Calu3 (cell line): ENCODE measurements at regions not wholly inside any gene's neighbourhood (a gene's known extent, or its start where the extent isn't known, plus 50 kb on each side); places are given as distances from the start of the nearest gene placed in this dataset.

ENCODE experiments used
- BruUV-seq: library from RNA; stranded (reverse); fragments of 400-500 nt; replicated peaks from 2 replicates; lab custom pipeline; 2021; lab: Mats Ljungman, UMichigan
- CTCF ChIA-PET: fragments of 300-600 bp; sonication (Branson Sonifier 250); formaldehyde crosslinking; loops from one replicate; lab custom pipeline; 2022; ENCODE audit warnings: antibody characterized with exemption; lab: Charles Lee
- DNase-seq: peaks from one replicate; pipeline ENCODE4 v3.0.0; 2022
- H3K27ac Mint-ChIP-seq: one replicate; pipeline ENCODE4 v1.8.0; 2022; ENCODE audit warnings: mixed read lengths; ENCODE audit not compliant: unreplicated experiment
- H3K27me3 Mint-ChIP-seq: one replicate; pipeline ENCODE4 v1.8.0; 2022; ENCODE audit warnings: mixed read lengths; ENCODE audit not compliant: unreplicated experiment
- H3K36me3 Mint-ChIP-seq: one replicate; pipeline ENCODE4 v1.8.0; 2022; ENCODE audit warnings: mild to moderate bottlenecking, moderate library complexity, mixed read lengths; ENCODE audit not compliant: insufficient read depth, unreplicated experiment
- H3K4me1 Mint-ChIP-seq: one replicate; pipeline ENCODE4 v1.8.0; 2022; ENCODE audit warnings: mild to moderate bottlenecking, low read depth, mixed read lengths; ENCODE audit not compliant: unreplicated experiment
- H3K4me3 Mint-ChIP-seq: one replicate; pipeline ENCODE4 v1.8.0; 2022; ENCODE audit warnings: mild to moderate bottlenecking, low read depth, moderate library complexity, mixed read lengths; ENCODE audit not compliant: unreplicated experiment
- H3K9me3 Mint-ChIP-seq: one replicate; pipeline ENCODE4 v1.8.0; 2022; ENCODE audit warnings: low read depth, mixed read lengths; ENCODE audit not compliant: unreplicated experiment
- CTCF ChIP-seq: fragments of 200-600 bp; IDR thresholded peaks from one replicate; pipeline ENCODE4 v1.8.0; 2022; ENCODE audit warnings: antibody characterized with exemption; ENCODE audit not compliant: unreplicated experiment
- intact Hi-C: fragments of 100-400 bp; cut with micrococcal nuclease; formaldehyde crosslinking; loops from one replicate; pipeline ENCODE4 v1.10.0; 2022; ENCODE audit not compliant: unreplicated experiment

- intact Hi-C loops: no loop called here
- no peaks in the 10 kb centered on the region for H3K9me3 Mint-ChIP-seq
- H3K4me1 Mint-ChIP-seq: no peaks in the 10 kb centered on the region
- CTCF ChIA-PET: no interaction called here
- no peak for DNase-seq
- peaks cover 88% of the 10 kb centered on the region for H3K27me3 Mint-ChIP-seq
- no peaks in the 10 kb centered on the region for H3K36me3 Mint-ChIP-seq
- no peak overlapping the region for H3K27ac Mint-ChIP-seq
- BruUV-seq: no TSS peak
- H3K4me3 Mint-ChIP-seq: no peak overlapping the region
- TF ChIP-seq CTCF: no peak
Measured at GRCh38 chr9:89933578-89933977, 328.8 kb downstream of the GADD45G start.

- no peak for TF ChIP-seq CTCF
- CTCF ChIA-PET: no interaction called here
- DNase-seq: no peak
- no peaks in the 10 kb centered on the region for H3K36me3 Mint-ChIP-seq
- no peaks in the 10 kb centered on the region for H3K9me3 Mint-ChIP-seq
- H3K27ac Mint-ChIP-seq: no peak overlapping the region
- no TSS peak for BruUV-seq
- intact Hi-C loops: no loop called here
- H3K4me1 Mint-ChIP-seq: no peaks in the 10 kb centered on the region
- H3K4me3 Mint-ChIP-seq: no peak overlapping the region
- peaks cover 96% of the 10 kb centered on the region for H3K27me3 Mint-ChIP-seq
Measured at GRCh38 chr9:89935115-89935514, 330.3 kb downstream of the GADD45G start.

GRCh38 chr9:89935801-89936200 is 331.0 kb downstream of the GADD45G start:
- CTCF ChIA-PET: no interaction called here
- no peaks in the 10 kb centered on the region for H3K4me1 Mint-ChIP-seq
- H3K27me3 Mint-ChIP-seq: peaks cover 93% of the 10 kb centered on the region
- no peaks in the 10 kb centered on the region for H3K36me3 Mint-ChIP-seq
- no TSS peak for BruUV-seq
- TF ChIP-seq CTCF: no peak
- no peak overlapping the region for H3K4me3 Mint-ChIP-seq
- intact Hi-C loops: no loop called here
- no peak for DNase-seq
- no peak overlapping the region for H3K27ac Mint-ChIP-seq
- no peaks in the 10 kb centered on the region for H3K9me3 Mint-ChIP-seq

- Mint-ChIP-seq H3K4me3 (no peak overlapping the region), H3K27me3 (peaks cover 93% of the 10 kb centered on the region), H3K27ac (no peak overlapping the region), H3K9me3 (no peaks in the 10 kb centered on the region), H3K36me3 (no peaks in the 10 kb centered on the region), H3K4me1 (no peaks in the 10 kb centered on the region)
- BruUV-seq: no TSS peak
- intact Hi-C loops: no loop called here
- TF ChIP-seq CTCF: no peak
- no peak for DNase-seq
- CTCF ChIA-PET: no interaction called here
Measured at GRCh38 chr9:89937051-89937450, 332.2 kb downstream of the GADD45G start.

- TF ChIP-seq CTCF: no peak
- Mint-ChIP-seq H3K4me3 (no peak overlapping the region), H3K27ac (no peak overlapping the region), H3K9me3 (no peaks in the 10 kb centered on the region), H3K36me3 (no peaks in the 10 kb centered on the region), H3K27me3 (peaks cover 96% of the 10 kb centered on the region), H3K4me1 (no peaks in the 10 kb centered on the region)
- intact Hi-C loops: no loop called here
- DNase-seq: no peak
- CTCF ChIA-PET: no interaction called here
- no TSS peak for BruUV-seq
Measured at GRCh38 chr9:89939181-89939580, 334.4 kb downstream of the GADD45G start.
